G401.6 (cell line): ENCODE measurements at regions not wholly inside any gene's neighbourhood (a gene's known extent, or its start where the extent isn't known, plus 50 kb on each side); places are given as distances from the start of the nearest gene placed in this dataset.

Experiments used
- FAIRE-seq: peaks from 2 replicates; lab custom pipeline; 2012; peaks lifted over from hg19 to GRCh38; lab: Jason Lieb, UNC

DNA sequence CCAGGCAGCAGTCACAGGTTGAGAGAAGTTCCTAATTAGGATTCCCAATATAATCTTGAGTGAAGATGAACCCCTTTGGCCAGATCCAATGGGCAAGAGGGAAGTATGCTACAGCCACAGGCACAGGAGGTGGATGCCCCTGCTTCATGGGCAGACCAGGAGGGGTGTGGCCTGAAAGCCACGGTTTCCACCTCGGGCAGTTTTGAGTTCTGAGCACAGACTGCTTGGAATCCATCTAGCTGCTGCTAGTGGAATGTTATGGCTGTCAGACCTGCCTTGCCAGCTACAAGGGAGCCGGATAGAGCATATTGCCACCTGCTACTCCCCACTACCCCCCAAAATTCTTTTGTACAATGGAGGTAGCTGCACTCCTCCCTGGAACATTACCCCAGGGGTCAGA, 672.9 kb downstream of the HACE1 start:
- FAIRE-seq: no peak

DNA sequence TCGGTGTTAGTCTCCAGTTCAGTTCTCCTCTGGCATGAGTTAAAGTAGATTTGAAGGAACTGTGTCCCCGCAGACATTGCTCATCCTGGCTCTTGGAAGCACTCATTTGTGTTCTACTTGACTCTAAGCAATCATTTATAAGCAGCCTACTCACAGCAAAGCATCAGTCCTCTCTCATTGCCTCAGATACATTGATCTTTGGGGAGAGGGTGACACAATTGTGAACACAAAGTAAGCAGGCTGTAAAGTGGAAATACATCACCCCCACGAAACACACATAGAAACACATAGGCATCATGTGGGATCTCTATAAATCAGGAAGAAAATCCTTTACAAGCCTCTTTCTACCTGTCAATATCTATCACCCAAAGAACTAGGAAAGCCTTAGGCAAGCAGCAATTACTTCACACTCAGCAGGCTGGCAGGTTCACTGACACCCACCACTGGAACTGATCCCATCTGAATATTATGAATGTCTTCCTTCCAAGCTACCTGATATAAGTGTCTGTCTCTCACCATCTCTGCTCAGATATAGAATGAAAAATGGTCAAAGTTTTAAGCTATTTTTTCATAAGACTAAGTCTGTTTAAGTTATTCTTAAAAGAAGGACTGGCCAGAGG, 675.8 kb downstream of the HACE1 start:
- FAIRE-seq: no peak

DNA sequence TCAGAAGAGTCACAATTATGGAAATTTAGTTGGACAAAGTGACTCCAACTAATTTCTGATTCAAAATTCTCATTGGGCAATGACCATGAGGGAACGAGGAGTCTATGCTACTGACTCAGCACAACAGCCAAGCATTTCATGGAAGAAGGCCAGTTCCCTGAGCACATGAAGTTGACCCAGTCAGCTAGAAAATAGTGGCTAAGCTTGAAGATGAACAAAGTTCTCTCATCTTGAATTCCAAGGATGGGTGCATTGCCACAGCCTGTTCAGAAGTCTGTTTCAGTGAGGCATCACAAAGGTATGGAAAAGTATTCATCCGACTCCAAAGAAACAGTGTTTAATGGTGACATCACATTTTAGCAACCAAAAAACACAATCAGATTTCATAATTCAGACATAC, 676.9 kb downstream of the HACE1 start:
- FAIRE-seq: no peak

DNA sequence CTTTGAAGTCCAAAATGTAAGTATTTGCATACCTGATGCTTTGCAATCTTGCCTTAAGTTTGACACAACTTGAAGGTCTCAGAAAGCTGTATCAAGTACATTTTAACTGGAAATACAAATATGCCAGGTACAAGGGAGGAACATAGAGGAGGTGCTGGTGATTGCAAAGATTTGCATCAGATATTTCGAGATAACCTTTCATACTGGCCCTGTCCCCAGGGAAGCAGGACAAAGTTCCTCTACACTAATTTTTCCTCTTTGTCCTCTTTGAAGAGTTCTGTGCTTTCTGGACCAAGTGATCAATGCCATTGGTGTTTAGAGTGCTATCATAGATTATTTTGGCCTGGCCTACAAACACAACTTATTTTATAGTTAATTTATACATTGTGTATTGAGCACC, 686.1 kb downstream of the HACE1 start:
- no peak for FAIRE-seq

DNA sequence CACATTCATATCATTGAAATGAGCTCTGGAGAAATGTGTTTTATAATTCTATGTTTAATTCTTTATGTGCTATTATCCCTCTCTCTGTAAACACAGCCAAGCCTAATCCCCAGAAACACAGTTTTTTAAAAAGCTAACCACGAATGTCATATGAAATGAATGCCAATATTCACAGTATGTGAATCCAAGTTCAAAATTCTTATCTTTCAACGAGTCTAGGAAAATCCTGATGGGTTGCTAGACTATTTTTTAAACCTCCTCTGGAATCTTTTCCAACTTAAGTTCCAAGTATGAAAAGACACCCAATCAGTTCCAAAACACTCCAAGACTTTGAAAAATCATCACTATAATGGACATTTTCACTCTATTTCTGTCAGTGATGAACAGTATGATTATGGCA, 689.3 kb downstream of the HACE1 start:
- FAIRE-seq: no peak

DNA sequence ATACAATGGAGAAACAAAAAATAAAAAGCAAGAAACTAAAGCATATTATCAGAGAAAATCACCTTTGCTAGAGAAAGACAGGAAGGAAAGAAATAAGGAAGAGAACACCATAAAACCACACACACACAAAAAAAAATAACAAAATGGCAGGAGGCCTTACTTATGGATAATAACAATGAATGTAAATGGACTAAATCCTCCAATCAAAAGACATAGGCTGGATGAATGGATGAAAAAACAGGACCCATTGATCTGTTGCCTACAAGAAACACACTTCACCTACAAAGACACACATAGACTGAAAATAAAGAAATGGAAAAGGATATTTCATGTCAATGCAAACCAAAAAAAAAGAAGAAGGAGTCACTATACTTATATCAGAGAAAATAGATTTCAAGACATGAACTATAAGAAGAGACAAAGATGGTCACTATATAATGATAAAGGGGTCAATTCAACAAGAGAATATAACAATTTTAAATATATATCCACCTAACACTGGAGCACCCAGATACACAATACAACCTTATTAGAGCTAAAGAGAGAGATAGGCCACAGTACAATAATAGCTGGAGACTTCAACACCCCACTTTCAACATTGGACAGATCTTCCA, 693.6 kb downstream of the HACE1 start:
- FAIRE-seq: no peak

DNA sequence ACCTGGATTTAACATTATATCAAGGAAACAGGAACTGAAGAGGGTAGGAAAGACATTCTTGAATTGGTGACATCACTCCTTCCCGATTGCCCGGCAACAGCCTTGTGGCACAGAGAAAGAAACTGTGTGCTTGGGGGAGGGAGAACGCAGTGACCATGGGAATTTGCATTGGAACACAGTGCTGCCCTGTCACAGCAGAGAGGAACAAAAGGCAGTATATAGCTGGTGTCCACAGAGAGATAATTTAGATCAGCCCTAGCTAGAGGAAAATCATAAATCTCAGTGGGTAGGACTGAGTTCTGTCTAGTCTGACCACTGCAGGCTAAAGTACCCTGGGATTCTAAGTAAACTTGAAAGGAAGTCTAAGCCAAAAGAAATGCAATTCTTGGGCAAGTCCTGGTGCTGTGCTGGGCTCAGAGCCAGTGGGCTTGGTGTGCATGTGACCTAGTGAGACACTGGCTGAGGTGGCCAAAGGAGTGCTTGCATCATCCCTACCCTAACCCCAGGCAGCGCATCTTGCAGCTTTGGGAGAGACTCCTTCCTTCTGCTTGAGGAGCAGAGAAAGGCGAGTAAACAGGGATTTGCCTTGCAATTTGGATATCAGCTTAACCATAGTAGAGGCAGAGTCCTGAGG, 697.6 kb downstream of the HACE1 start:
- no peak for FAIRE-seq

DNA sequence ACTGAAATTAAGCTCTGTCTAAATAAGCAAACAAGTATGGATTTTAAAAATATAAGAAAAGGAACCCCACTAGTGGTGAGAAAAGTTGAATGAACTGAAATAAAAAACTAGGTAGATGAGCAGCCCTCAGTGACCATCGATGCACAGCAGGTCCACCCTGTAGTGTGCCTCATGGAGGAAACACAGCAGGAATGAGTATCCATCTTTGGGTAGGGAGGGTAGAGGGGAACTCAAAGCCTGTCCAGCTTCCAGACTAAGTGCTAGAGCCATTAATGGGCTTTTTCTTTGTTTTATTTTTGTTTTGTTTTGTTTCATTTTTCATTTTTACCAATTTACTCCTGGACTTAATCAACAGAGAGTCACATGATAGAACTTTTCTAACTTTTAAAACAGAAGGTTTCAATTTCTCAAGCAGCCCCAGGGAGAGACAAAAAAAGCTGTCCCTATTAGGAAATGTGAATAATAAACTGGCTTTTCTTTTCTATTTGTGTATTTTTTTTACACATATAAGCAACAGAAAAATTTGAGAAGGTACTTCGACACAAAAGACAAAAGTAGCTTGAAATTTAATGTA, 700.6 kb downstream of the HACE1 start:
- FAIRE-seq: no peak

DNA sequence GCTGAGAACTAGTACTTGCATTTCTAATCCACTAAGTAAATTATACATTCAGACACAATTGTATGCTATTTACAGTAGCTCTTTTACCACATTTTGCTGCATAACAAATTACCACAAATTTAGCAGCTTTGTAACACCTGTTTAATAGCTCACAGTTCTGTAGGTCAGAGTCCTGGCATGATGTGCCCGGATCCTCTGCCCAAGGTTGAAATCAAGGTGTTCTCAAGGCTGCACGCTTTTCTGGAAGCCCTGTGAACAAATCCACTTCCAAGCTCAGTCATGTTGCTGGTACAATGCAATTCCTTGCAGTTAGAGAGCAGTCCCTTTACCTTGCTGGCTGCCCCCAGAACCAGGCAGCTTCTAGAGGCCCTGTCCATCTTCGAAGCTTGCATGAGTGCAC, 716.0 kb downstream of the HACE1 start:
- no peak for FAIRE-seq

DNA sequence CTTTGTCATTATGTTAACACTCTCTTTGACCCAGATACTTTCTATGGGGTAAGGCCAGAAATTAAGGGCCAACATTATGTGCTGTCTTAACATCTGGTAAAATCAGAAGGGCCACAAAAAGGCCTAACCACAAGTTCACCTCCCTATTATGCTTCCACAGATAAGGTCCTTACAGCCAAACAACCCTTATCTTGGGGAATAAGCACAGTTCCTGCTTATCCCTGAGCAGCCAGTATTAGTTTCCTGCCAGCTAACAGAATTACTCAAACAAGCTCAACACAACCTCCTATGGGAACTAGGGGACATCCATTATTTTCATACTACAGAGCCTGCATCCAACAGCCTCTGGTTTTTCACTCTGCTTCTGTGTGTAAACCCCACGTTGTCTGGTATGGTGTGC, 724.8 kb downstream of the HACE1 start:
- no peak for FAIRE-seq

DNA sequence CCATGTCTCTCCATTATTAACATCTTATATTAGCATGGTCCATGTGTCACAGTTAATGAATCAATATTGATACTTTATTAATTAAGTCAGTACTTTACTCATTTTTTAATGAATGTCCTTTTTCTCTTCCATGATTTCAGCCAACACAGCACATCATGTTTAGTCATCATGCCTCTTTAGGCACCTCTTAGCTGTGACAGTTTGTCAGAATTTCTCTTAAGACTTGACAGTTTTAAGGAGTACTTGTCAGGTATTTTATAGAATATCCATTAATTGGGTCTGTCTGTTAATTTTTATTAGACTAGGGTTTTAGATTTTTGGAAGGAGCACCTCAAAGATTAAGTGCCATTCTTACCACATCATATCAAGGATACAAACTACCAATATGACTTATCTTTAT, 729.4 kb downstream of the HACE1 start:
- no peak for FAIRE-seq

DNA sequence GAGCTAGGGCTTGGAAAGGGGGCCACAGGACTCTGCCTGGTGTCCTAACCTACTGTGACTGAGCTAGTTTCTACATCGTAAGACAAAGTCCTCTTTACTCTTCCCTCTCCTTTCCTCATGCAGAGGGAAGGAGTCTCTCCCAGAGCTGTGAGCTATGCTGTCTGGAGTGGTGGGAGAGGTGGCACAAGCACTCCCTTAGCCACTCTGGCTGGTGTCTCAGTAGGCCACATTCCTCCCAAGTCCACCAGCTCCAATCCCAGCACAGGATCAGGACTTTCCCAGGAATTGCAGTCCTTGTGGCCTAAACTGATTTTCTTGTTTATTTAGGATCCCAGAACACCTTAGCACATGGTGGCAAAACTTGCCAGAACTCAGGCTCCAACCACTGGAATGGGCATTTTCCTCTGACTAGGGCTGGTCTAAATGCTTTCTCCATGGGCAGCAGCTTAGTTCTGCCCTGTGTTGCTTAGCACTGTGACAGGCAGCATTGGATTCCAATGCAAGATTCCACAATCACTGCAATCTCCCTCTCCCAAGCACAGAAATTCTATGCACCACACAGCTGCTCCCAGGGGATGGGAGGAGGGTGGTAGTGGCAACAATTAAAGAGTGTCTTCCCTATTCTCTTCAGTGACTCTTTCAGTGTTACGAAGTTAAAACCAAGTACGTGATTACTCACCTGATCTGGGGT, 733.3 kb downstream of the HACE1 start:
- FAIRE-seq: no peak

DNA sequence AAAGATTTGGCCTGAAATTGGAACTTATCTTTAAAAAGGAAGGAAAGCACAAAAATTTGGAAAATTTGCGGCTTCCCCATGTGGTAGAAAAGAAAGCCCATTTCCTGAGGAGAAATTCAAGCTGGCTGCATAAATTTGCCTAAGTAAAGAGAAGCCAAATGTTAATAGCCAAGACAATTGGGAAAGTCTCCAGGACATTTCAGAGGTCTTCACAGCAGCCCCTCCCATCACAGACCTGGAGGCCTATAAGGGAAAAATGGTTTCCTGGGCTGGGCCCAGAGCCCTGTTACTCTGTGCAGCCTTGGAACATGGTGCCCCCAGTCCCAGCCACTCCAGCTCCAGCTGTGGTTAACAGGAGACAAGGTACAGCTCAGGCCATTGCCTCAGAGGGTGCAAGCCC, 736.5 kb downstream of the HACE1 start:
- FAIRE-seq: no peak

DNA sequence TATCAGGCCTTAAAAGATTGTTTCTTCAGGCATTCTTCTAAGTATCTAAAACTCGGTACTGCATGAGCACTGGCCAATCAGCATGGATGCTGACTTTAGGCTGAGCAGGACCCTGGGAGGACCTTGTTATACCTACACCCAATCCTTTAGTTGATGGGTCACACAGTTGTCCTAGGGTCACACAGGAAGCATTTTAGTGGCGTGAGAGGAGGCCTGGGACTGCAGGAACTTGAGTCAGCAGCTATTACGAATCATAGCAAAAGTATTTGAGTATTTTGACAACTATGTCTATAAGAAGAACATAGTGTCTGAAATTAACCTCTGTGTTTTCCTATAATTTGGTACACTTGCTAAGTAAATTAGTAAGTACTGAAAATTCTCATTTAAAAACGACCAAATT, 741.4 kb downstream of the HACE1 start:
- FAIRE-seq: no peak

DNA sequence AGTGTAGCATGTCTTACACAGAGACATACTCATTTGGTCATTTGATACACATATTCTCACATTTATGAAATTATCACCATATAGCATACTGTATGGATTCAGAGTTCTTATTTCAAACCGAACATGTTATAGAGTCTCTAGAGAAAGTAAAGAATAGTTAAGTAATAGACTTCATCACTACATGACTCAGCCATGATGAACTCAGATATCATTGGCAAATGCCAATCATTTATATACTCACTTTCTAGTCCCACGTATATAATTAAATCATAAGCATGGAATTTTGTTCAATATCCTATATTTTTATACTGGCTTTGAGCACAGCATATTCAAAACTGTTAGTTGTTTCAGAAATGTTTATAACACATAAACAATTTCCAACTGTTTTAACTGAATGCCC, 749.9 kb downstream of the HACE1 start:
- FAIRE-seq: no peak

DNA sequence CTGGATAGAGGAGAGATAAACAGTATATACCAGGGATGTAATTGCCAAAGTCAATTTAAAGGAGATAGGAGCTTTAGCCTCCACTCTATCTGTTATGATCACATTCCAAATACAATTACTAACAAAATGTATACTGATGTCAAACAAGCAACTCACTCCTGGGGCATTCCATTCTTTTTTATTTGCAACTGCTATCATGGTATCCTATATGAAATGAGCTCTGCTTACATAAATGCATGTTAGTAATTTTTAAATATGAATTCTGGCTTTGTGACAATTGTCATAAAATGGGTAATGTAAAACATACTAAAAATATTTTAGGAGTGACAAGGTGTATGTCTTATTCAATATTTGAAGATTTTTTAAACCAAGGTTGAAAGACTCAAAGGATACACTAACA, 751.1 kb downstream of the HACE1 start:
- FAIRE-seq: no peak

DNA sequence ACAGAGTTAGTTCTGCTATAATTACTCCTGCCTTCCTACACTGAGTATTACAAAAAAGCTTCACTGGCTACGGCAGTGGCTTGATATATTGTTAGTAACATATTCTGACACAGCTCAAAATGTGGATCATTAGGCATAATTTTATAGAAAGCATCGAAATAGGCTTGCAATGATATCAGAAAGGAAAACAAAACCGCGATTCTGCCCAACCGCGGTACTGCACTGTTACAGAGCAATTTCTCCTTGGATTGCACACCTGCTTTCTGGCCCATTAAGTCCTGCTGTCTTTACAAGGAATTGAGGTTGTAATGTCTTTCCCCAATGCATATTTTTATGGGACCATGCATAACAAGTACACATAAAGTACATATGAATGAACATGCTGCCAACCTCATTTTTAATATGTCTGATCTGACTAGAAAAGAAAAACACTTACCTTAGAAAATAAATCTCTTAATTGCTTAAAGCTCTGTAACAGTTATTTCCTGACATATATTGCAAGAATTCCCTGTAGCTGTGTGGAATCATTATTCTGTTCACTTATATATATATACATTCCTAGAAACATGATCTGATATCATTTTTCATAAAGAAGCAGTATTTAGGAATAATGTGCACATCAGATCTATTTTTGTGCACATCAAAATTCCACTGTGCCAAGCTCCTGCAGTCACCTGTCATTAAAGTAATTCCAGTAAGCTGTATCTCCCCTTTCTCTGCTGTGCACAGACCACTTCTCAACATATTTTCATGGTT, 763.9 kb downstream of the HACE1 start:
- no peak for FAIRE-seq

DNA sequence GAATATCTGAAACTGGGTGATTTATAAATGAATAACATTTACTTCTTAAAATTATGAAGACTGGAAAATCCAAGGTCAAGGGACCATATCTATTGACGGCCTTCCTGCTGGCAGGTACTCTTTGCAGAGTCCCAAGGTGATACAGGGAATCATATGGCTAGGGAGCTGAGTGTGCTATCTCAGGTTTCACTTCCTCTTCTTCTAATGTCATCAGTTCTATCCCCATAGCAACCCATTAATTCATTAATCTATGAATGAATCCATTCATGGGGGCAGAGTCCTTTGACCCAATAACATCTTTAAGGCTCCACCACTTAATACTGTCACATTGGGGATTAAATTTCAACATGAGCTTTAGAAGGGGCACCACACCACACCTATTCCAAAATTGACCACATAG, 772.0 kb downstream of the HACE1 start:
- FAIRE-seq: no peak

DNA sequence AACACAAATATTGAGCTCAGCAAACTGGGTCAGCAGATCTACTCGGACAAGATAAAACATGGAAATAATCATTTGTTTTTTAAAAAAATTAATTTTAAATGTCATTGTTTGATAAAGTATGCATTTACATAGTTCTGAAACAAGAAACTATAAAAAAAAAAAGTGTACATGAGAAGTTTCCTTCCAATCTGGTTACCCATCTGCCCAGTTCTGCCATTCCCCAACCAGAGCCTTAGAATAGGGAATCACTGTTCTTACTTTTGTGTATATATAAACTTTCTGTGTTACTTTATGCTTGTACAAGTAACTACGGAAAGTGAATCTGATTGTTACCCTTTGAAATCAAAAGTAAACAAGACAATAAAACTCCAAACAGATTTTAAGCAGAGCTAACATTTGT, 791.4 kb downstream of the HACE1 start:
- no peak for FAIRE-seq

DNA sequence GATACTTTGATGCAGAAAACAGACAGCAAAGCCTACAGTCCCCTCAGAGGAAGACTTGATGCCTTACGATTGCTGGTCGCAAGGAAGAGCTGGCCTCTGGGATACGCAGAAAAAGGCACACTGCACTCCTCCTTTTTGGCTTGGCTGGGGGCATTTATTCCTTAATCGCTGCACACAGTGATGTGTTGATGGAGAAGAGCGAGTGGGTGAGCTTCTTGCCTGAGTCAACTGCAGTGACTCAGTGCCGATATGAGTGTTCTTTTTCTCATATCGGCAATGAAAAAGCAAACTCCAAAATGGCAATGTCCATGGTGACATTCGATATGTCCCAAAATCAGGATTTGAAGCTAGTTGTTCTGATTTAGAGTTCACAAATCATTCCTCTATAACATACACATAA, 794.8 kb downstream of the HACE1 start:
- no peak for FAIRE-seq

DNA sequence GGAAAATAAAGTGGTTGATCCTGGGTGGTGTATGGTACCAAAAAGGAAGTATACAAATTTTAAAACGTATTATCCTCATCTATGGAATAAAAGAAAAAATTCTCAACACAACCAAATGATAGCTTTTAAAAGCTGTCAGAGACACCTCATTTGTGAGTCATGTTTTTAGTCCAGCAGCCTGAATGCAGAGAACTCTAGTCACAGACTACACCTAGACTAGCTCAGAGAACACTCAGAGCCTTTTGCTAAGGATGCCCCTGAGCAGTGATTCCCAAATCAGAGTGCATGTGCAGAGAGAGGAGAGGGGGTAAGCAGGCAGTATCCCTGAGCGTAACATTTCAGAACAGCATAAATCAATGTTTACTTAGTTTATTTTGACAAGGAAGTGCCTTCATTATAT, 809.3 kb downstream of the HACE1 start:
- FAIRE-seq: no peak

DNA sequence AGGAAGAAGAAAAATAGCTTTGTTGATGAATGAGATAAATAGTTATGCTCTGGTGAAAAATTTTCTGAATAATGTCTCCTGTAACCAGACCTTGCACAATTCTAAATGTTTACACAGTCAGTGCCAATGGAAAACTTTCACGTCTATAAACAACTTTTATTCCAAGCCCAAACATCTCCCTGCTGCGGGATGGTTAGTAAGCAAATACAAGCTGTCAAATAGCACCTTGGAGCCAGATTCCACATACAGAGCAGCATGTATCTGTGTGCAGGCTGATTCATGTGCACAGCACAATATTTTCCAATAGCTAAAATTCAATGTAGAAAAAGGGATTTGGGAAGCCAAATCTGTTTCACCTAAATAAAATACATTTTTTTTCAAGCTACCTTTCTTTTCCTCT, 813.3 kb downstream of the HACE1 start:
- no peak for FAIRE-seq

DNA sequence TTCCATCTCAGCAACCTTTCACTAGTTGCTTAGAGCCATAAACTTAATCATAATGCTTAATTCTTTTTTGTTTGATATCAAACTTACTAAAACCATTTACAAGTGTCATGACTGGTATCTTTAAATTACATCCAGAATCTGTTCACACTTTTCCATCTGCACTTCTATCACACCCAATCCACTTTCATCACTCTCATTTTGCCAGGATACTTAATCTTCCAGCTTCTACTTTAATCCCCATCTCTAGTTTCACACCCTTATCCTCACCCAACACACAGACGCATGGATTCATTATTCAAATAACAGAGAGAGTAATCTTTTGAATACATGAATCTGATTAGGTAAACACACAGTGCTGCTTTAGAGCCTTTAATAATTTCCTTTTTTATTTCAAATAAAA, 828.4 kb downstream of the HACE1 start:
- no peak for FAIRE-seq
